ENCODE measurements at regions not wholly inside any gene's neighbourhood (a gene's known extent, or its start where the extent isn't known, plus 50 kb on each side); places are given as distances from the start of the nearest gene placed in this dataset.

- DNase-seq (ENCODE audit: low read depth in 1 of 2, low spot score in 1 of 2), result no peak
- no peak overlapping the region for H3K4me3 ChIP-seq (replicated peaks; ENCODE audit: insufficient read depth, low read length)
- TF ChIP-seq GABPA (IDR thresholded peaks at IDR 0.05; ENCODE audit: low read depth) (no peak), SPI1 (IDR thresholded peaks at IDR 0.05; ENCODE audit: borderline replicate concordance, low read depth) (no peak), REST (IDR thresholded peaks at IDR 0.05; ENCODE audit: insufficient replicate concordance, low read depth) (no peak), POLR2AphosphoS5 (IDR thresholded peaks at IDR 0.05; ENCODE audit: low read depth) (no peak), CTCF (IDR thresholded peaks at IDR 0.05; ENCODE audit: insufficient read depth, low read length) (no peak)
- no peak overlapping the region for H3K27ac ChIP-seq (replicated peaks)
- H3K27me3 ChIP-seq (ENCODE audit: insufficient read depth, poor library complexity, severe bottlenecking), result no peaks in the 10 kb centered on the region
Measured at GRCh38 chr20:40287683-40288082, 401.4 kb downstream of the MAFB start.

GRCh38 chr20:40286975-40287531, 402.0 kb downstream of the MAFB start:
- no peak for DNase-seq (ENCODE audit: low read depth in 1 of 2, low spot score in 1 of 2)
- TF ChIP-seq CTCF (IDR thresholded peaks at IDR 0.05; ENCODE audit: insufficient read depth, low read length) (no peak), SPI1 (IDR thresholded peaks at IDR 0.05; ENCODE audit: borderline replicate concordance, low read depth) (no peak), POLR2AphosphoS5 (IDR thresholded peaks at IDR 0.05; ENCODE audit: low read depth) (no peak), REST (IDR thresholded peaks at IDR 0.05; ENCODE audit: insufficient replicate concordance, low read depth) (no peak), GABPA (IDR thresholded peaks at IDR 0.05; ENCODE audit: low read depth) (no peak)
- H3K27ac ChIP-seq (replicated peaks), result no peak overlapping the region
- no peaks in the 10 kb centered on the region for H3K27me3 ChIP-seq (ENCODE audit: insufficient read depth, poor library complexity, severe bottlenecking)
- H3K4me3 ChIP-seq (replicated peaks; ENCODE audit: insufficient read depth, low read length), result no peak overlapping the region

- no peak overlapping the region for H3K4me3 ChIP-seq (replicated peaks; ENCODE audit: insufficient read depth, low read length)
- no peak overlapping the region for H3K27ac ChIP-seq (replicated peaks)
- H3K27me3 ChIP-seq (ENCODE audit: insufficient read depth, poor library complexity, severe bottlenecking), result no peaks in the 10 kb centered on the region
- TF ChIP-seq REST (IDR thresholded peaks at IDR 0.05; ENCODE audit: insufficient replicate concordance, low read depth) (no peak), CTCF (IDR thresholded peaks at IDR 0.05; ENCODE audit: insufficient read depth, low read length) (no peak), GABPA (IDR thresholded peaks at IDR 0.05; ENCODE audit: low read depth) (no peak), SPI1 (IDR thresholded peaks at IDR 0.05; ENCODE audit: borderline replicate concordance, low read depth) (no peak), POLR2AphosphoS5 (IDR thresholded peaks at IDR 0.05; ENCODE audit: low read depth) (no peak)
- no peak for DNase-seq (ENCODE audit: low read depth in 1 of 2, low spot score in 1 of 2)
Measured at GRCh38 chr20:40284611-40285010, 404.4 kb downstream of the MAFB start.
